Activated CD4-positive, alpha-beta T cell treated with anti-CD3 and anti-CD28 coated beads, Interleukin-2, amount 10 ng/mL, durations not matched to agents 7 days and 5 days (primary cell): ENCODE measurements at regions not wholly inside any gene's neighbourhood (a gene's known extent, or its start where the extent isn't known, plus 50 kb on each side); places are given as distances from the start of the nearest gene placed in this dataset.
"Not testable (repeated sequence)": the region's sequence is repeated elsewhere in the genome, so short reads cannot be mapped to it uniquely, and the experiment has no call there.

Source experiments
- CTCF ChIA-PET: fragments of 350-600 bp; sonication (Branson Sonifier 250); formaldehyde crosslinking; loops from one replicate; lab custom pipeline; 2021; ENCODE audit warnings: antibody characterized with exemption; lab: Charles Lee
- POLR2A ChIA-PET: fragments of 350-600 bp; sonication (Branson Sonifier 250); formaldehyde crosslinking; loops from one replicate; lab custom pipeline; 2021; ENCODE audit warnings: antibody characterized with exemption; lab: Charles Lee
- DNase-seq: peaks from one replicate; pipeline ENCODE4 v3.0.0-alpha.2; 2020
- H3K27ac Mint-ChIP-seq: one replicate; pipeline ENCODE4 v1.8.0; 2021; ENCODE audit warnings: mild to moderate bottlenecking, moderate library complexity, mixed read lengths
- H3K27me3 Mint-ChIP-seq: one replicate; pipeline ENCODE4 v1.8.0; 2021; ENCODE audit warnings: mixed read lengths
- H3K36me3 Mint-ChIP-seq: one replicate; pipeline ENCODE4 v1.8.0; 2021; ENCODE audit warnings: low read depth, mixed read lengths
- H3K4me1 Mint-ChIP-seq: one replicate; pipeline ENCODE4 v1.8.0; 2021; ENCODE audit warnings: mixed read lengths
- H3K4me3 Mint-ChIP-seq: one replicate; pipeline ENCODE4 v1.8.0; 2021; ENCODE audit warnings: mild to moderate bottlenecking, moderate library complexity, mixed read lengths
- H3K9me3 Mint-ChIP-seq: one replicate; pipeline ENCODE4 v1.8.0; 2021; ENCODE audit warnings: mixed read lengths

GRCh38 chr18:39127538-39127937 lies 1561.9 kb upstream of the CELF4 start:
- POLR2A ChIA-PET, H3K36me3 Mint-ChIP-seq, H3K4me3 Mint-ChIP-seq, DNase-seq, H3K4me1 Mint-ChIP-seq, H3K27ac Mint-ChIP-seq, CTCF ChIA-PET, H3K27me3 Mint-ChIP-seq: not testable (repeated sequence)
- H3K9me3 Mint-ChIP-seq: peaks cover 14% of the 10 kb centered on the region

- no peaks in the 10 kb centered on the region for H3K36me3 Mint-ChIP-seq
- DNase-seq: no peak
- no peak overlapping the region for H3K27ac Mint-ChIP-seq
- H3K27me3 Mint-ChIP-seq: no peaks in the 10 kb centered on the region
- H3K4me3 Mint-ChIP-seq: no peak overlapping the region
- H3K9me3 Mint-ChIP-seq: no peaks in the 10 kb centered on the region
- CTCF ChIA-PET: no interaction called here
- POLR2A ChIA-PET: no interaction called here
- H3K4me1 Mint-ChIP-seq: no peaks in the 10 kb centered on the region
These were observed 1548.2 kb upstream of the CELF4 start for GRCh38 chr18:39113790-39114189.

- no peaks in the 10 kb centered on the region for H3K4me1 Mint-ChIP-seq
- no peaks in the 10 kb centered on the region for H3K9me3 Mint-ChIP-seq
- no peaks in the 10 kb centered on the region for H3K27me3 Mint-ChIP-seq
- CTCF ChIA-PET: no interaction called here
- no peaks in the 10 kb centered on the region for H3K36me3 Mint-ChIP-seq
- DNase-seq: no peak
- H3K4me3 Mint-ChIP-seq: no peak overlapping the region
- POLR2A ChIA-PET: no interaction called here
- no peak overlapping the region for H3K27ac Mint-ChIP-seq
These were observed 1539.5 kb upstream of the CELF4 start for GRCh38 chr18:39105104-39105503.

- no peak for DNase-seq
- H3K27me3 Mint-ChIP-seq: no peaks in the 10 kb centered on the region
- POLR2A ChIA-PET: no interaction called here
- CTCF ChIA-PET: no interaction called here
- H3K36me3 Mint-ChIP-seq: no peaks in the 10 kb centered on the region
- no peaks in the 10 kb centered on the region for H3K4me1 Mint-ChIP-seq
- no peak overlapping the region for H3K27ac Mint-ChIP-seq
- no peak overlapping the region for H3K4me3 Mint-ChIP-seq
- H3K9me3 Mint-ChIP-seq: no peaks in the 10 kb centered on the region
These were observed 1507.4 kb upstream of the CELF4 start for GRCh38 chr18:39072970-39073369.

GRCh38 chr18:39062426-39062825 lies 1496.8 kb upstream of the CELF4 start:
- Mint-ChIP-seq H3K9me3 (no peaks in the 10 kb centered on the region), H3K4me3 (no peak overlapping the region), H3K27me3 (no peaks in the 10 kb centered on the region), H3K36me3 (no peaks in the 10 kb centered on the region), H3K4me1 (no peaks in the 10 kb centered on the region), H3K27ac (no peak overlapping the region)
- ChIA-PET CTCF (no interaction called here), POLR2A (no interaction called here)
- DNase-seq: no peak

- Mint-ChIP-seq H3K27ac (no peak overlapping the region), H3K4me3 (no peak overlapping the region), H3K27me3 (no peaks in the 10 kb centered on the region), H3K9me3 (no peaks in the 10 kb centered on the region), H3K36me3 (no peaks in the 10 kb centered on the region), H3K4me1 (no peaks in the 10 kb centered on the region)
- ChIA-PET CTCF (no interaction called here), POLR2A (no interaction called here)
- DNase-seq: no peak
These were observed 1492.9 kb upstream of the CELF4 start for GRCh38 chr18:39058386-39059000.

- H3K9me3 Mint-ChIP-seq: no peaks in the 10 kb centered on the region
These were observed 1491.9 kb upstream of the CELF4 start for GRCh38 chr18:39057423-39058064.

GRCh38 chr18:39053571-39053970 lies 1488.0 kb upstream of the CELF4 start:
- Mint-ChIP-seq H3K4me1 (no peaks in the 10 kb centered on the region), H3K4me3 (no peak overlapping the region), H3K9me3 (no peaks in the 10 kb centered on the region), H3K27me3 (no peaks in the 10 kb centered on the region), H3K27ac (no peak overlapping the region), H3K36me3 (no peaks in the 10 kb centered on the region)
- ChIA-PET POLR2A (no interaction called here), CTCF (no interaction called here)
- no peak for DNase-seq

More at GRCh38 chr18:39057423-39058064, 1491.9 kb upstream of the CELF4 start:
- ChIA-PET POLR2A (no interaction called here), CTCF (no interaction called here)
- H3K27ac Mint-ChIP-seq: no peak overlapping the region
- no peak overlapping the region for H3K4me3 Mint-ChIP-seq
- no peak for DNase-seq
- H3K36me3 Mint-ChIP-seq: no peaks in the 10 kb centered on the region
- H3K27me3 Mint-ChIP-seq: no peaks in the 10 kb centered on the region
- no peaks in the 10 kb centered on the region for H3K4me1 Mint-ChIP-seq

- Mint-ChIP-seq H3K27ac (no peak overlapping the region), H3K9me3 (no peaks in the 10 kb centered on the region), H3K36me3 (no peaks in the 10 kb centered on the region), H3K4me1 (no peaks in the 10 kb centered on the region), H3K27me3 (no peaks in the 10 kb centered on the region), H3K4me3 (no peak overlapping the region)
- DNase-seq: no peak
- CTCF ChIA-PET: no interaction called here
- POLR2A ChIA-PET: no interaction called here
These were observed 1485.4 kb upstream of the CELF4 start for GRCh38 chr18:39051013-39051412.

GRCh38 chr18:39039813-39040212 lies 1474.2 kb upstream of the CELF4 start:
- Mint-ChIP-seq H3K27ac (no peak overlapping the region), H3K36me3 (no peaks in the 10 kb centered on the region), H3K4me3 (no peak overlapping the region), H3K4me1 (no peaks in the 10 kb centered on the region), H3K9me3 (no peaks in the 10 kb centered on the region), H3K27me3 (no peaks in the 10 kb centered on the region)
- ChIA-PET POLR2A (no interaction called here), CTCF (no interaction called here)
- DNase-seq: no peak

- no peak for DNase-seq
- H3K9me3 Mint-ChIP-seq: no peaks in the 10 kb centered on the region
- ChIA-PET CTCF (no interaction called here), POLR2A (no interaction called here)
- H3K4me1 Mint-ChIP-seq: no peaks in the 10 kb centered on the region
- H3K4me3 Mint-ChIP-seq: no peak overlapping the region
- H3K27me3 Mint-ChIP-seq: no peaks in the 10 kb centered on the region
- H3K27ac Mint-ChIP-seq: no peak overlapping the region
- no peaks in the 10 kb centered on the region for H3K36me3 Mint-ChIP-seq
These were observed 1472.3 kb upstream of the CELF4 start for GRCh38 chr18:39037925-39038324.

GRCh38 chr18:39033312-39033711 lies 1467.7 kb upstream of the CELF4 start:
- CTCF ChIA-PET: no interaction called here
- Mint-ChIP-seq H3K27me3 (no peaks in the 10 kb centered on the region), H3K4me1 (no peaks in the 10 kb centered on the region), H3K27ac (no peak overlapping the region), H3K4me3 (no peak overlapping the region), H3K36me3 (no peaks in the 10 kb centered on the region), H3K9me3 (no peaks in the 10 kb centered on the region)
- POLR2A ChIA-PET: no interaction called here
- no peak for DNase-seq

- ChIA-PET CTCF (no interaction called here), POLR2A (no interaction called here)
- H3K4me1 Mint-ChIP-seq: no peaks in the 10 kb centered on the region
- H3K27ac Mint-ChIP-seq: no peak overlapping the region
- H3K4me3 Mint-ChIP-seq: no peak overlapping the region
- no peaks in the 10 kb centered on the region for H3K9me3 Mint-ChIP-seq
- no peak for DNase-seq
- no peaks in the 10 kb centered on the region for H3K27me3 Mint-ChIP-seq
- H3K36me3 Mint-ChIP-seq: no peaks in the 10 kb centered on the region
These were observed 1466.0 kb upstream of the CELF4 start for GRCh38 chr18:39031647-39032046.

- no peak overlapping the region for H3K4me3 Mint-ChIP-seq
- no peaks in the 10 kb centered on the region for H3K4me1 Mint-ChIP-seq
- POLR2A ChIA-PET: no interaction called here
- no peaks in the 10 kb centered on the region for H3K27me3 Mint-ChIP-seq
- CTCF ChIA-PET: no interaction called here
- H3K27ac Mint-ChIP-seq: no peak overlapping the region
- no peaks in the 10 kb centered on the region for H3K9me3 Mint-ChIP-seq
- no peak for DNase-seq
- H3K36me3 Mint-ChIP-seq: no peaks in the 10 kb centered on the region
These were observed 1464.6 kb upstream of the CELF4 start for GRCh38 chr18:39030124-39030655.
